SK-N-DZ (cell line): ENCODE measurements at regions not wholly inside any gene's neighbourhood (a gene's known extent, or its start where the extent isn't known, plus 50 kb on each side); places are given as distances from the start of the nearest gene placed in this dataset.

ENCODE experiments used
- DNase-seq: peaks from one replicate; pipeline ENCODE4 v3.0.0-alpha.2; 2015; ENCODE audit warnings: low spot score

DNA sequence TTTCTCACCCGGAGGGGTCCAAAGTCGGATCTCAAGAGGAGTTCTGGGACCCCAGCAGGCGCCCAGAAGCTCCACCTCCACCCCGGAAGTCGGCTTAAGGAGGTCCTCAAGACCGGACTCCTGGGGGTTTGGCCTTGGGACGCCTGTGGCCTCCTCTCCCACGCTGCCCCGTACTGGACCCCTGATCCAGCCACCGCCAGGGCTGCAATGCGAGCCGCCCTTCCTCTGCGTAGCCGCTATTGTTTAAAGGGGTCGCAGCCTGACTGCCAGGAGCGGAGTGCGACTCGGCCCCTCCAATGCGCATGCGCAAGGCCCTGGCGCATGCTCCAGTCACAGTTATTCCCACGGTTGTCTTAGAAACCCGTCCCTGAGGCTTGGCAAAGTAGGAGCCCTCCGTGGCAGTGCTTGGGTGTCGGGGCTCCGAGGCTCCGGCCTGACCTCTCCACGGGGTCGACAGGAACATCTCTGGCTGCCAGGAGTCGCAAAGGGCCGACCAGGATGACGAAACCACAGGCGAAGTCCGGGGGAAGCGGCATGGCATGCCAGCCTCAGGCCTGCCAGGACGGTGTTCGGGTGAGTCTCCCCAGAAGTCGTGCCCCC, 719.0 kb downstream of the KCNJ18 start:
- no peak for DNase-seq

DNA sequence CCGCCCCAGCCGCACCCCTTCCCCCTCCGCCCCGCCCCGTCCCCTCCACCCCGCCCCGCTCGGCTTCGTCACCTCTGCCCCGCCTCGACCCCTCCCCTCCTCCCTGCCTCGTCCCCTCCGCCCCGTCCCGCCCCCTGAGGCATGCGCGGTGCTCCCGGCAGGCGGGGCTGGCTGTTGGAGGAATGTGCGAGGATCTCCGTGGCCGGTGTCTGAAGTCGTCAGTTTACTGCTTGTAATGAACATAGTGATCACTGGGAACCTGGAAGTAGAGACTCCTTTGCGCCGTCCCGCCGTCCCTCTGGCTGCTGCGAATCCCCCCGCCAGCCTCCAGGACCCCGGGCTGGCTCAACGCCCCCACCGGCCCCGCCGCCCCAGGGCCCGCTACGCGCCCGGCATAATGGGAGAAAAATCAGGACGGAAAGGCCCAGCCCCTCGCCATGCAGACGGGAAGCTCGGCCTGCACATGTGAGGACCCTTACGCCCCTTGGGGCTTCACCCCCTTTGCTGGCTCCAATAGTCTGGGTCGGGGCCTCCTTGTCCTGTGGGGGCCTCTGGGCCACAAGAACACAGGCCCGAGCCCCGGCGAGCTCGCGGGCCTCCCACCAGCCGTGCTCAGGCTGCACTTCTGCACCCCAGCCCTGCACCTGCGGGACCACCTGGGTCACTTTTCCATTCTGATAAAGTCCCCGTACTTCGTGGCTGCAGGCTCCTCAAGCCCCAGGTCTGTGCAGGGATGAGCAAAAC, 743.1 kb downstream of the KCNJ18 start:
- no peak for DNase-seq

GRCh38 chr17:22441776-22442175, 749.5 kb downstream of the KCNJ18 start:
- no peak for DNase-seq

- DNase-seq = no peak
Measured at GRCh38 chr17:22443061-22443460, 750.7 kb downstream of the KCNJ18 start.

DNA sequence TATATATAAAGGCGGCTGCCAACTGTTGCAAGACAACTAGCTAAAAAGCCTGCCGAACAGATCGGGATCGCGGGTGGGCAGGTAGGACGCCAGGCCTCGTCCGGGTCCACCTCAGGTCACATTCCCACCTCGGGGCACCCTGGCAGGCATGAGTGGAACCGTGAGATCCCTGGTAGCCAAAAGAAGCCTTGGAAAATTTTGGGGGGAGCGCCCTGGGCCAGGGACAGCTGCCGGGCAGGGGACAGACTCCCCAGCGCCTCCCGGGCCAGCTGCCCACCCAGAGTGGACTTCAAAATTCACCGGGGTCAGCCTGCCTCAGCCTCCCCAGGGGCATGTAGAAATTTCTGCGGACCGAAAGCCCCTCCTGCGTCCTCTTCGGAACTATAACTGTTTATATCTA, 760.9 kb downstream of the KCNJ18 start:
- DNase-seq = no peak

DNA sequence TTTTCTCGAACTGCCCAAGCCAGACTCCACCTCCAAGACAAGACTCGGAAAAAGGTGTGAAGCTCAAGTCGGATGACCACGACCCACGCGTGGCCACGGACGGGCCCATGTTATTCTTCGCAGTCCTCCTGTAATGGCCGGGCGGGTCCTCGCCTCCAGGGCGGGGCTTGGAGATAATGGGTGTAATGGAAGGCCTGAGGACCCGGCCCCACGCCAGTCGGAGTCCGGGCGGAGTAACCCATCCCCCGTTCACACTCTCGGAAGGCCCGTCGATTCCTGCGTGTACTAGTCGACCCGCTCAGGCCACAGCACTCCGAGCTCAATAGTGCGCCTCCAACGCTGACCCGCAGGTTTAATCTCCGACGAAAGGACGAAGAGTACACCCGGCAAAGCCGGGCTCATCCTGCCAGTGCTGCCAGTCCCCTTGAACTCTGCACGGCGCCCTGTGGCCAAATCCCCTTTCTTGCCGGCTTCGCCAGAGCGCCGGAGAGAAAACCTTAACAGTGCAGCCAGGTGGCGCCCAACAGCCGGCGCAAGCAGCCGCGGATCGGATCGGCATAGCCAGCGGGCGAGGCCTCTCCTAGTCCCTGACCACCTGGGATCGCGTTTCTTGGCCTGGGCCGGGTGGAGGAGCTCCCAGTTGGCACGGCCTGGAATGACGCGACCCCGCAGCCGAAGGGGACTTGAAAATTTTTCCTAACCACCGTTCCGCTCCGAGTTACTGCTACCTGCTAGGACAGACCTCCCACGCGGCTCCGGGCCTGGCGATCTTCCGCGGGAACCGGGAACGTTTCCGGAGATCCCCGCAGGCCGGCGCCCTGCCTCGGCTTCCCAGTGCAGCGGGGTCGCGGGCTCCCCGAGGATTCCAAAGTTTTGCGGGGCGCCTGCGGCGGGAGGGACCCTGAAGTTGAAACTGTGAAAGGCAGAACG, 762.0 kb downstream of the KCNJ18 start:
- no peak for DNase-seq

- no peak for DNase-seq
Measured at GRCh38 chr17:22459331-22459952, 767.1 kb downstream of the KCNJ18 start.

DNA sequence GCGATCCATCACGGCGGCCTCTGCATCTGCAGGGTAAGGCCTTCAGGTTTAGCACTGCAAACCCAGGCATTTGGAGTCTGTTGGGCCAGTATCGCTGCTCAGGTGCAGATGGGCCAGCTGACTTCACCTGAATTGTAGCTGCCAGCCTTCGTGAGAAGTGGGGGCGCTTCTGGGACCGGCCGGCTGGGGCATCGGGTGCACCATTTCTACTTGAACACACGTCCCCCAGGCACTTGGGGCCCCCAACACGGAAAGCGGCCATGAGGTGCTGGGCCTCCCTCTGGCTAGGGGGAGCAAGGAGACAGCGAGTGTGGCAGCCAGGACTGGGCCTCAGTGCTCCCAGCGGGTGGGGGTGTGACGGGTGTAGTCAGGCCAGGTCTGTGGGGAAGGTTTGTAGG, 767.6 kb downstream of the KCNJ18 start:
- no peak for DNase-seq

- DNase-seq = no peak
Measured at GRCh38 chr17:22460461-22461063, 768.2 kb downstream of the KCNJ18 start.

DNA sequence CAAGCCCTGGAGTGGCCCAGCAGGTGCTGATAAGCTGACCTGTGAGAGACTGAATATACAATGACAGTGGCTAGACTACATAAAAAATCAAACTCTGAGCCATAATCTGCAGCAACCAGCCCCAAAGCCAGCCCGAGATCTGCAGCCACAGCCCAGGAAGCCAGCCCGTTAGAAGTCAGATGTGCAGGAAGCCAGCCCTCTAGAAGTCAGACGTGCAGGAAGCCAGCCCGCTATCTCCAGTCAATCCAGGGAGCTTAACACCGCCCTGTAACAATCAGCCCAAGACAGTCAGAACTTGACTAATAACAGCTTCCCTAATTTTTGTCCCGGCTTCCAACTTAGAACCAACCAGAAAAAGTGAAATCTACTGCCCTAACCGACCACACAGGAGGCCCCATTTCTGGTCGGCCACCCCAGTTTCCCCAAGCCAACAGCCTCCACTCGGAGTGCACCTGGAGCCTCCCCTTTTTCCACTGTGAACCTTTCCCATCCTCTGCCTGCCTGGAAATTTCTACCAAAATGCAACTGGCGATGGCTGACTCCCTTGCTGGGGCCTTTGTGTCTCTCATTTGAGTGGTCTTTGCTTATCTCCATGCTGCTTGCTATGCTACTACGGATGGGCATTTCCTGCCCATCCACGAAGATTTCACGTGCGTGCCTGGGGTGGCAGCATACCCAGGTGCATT, 769.3 kb downstream of the KCNJ18 start:
- DNase-seq = no peak

- no peak for DNase-seq
Measured at GRCh38 chr17:22462461-22462860, 770.1 kb downstream of the KCNJ18 start.

- no peak for DNase-seq
Measured at GRCh38 chr17:22463110-22463850, 771.0 kb downstream of the KCNJ18 start.

GRCh38 chr17:22464041-22464440, 771.7 kb downstream of the KCNJ18 start:
- no peak for DNase-seq

DNA sequence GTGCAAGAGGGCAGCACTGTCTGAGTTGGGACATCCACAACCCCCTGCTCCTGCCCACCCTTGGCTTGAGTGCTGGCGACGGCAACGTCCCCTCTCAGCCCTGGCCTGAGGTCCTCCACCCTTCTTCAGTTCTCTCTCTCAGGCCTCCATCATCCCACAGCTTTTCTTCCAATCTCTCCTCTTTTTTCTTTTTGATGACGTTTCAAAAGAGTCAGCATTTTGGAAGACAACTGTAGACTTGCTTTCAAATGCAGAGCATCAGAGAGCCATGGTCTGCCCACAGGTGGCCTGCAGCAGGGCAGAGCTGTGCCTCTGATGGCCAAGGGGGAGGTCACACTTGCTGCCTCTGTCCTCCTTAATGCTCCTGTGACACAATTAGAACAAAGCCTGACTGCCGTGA, 775.4 kb downstream of the KCNJ18 start:
- DNase-seq = no peak

DNA sequence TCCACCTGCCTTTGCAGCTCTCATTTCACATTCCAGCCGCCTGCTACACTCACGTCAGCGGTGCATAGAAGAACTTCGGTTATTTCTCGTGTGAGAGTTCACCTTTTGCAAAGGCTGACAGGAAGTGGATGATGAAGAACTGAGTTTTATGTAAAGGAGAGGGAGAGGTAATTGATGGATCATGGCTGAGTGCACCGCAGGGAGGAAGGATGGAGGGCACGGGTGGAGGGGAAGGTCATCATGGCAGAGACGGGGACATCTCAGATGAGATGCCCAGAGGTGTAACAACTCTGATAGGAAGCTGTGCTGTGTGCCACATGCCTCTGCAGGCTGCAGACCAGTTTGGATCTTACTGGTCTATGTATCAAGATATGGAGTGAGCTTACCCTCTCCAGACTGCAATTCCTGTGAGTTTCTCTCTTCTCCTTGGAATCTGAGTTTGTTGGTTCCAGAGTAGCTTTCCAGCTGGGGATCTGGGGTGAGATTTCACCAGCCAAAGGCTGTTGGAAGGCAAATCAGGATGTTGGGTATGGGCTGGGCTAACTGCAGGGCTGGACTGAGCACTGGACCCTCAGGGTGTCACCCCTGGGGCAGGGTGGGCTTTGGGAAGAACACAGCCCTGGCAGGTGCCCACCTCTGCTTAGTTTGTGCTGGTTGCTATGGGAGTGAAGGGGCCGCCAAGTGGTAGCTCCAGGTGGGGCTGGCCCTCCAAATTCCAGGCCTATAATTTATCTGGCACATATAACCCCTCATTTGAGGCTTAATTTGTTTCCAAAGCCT, 777.0 kb downstream of the KCNJ18 start:
- DNase-seq = no peak

GRCh38 chr17:22469941-22470340, 777.6 kb downstream of the KCNJ18 start:
- DNase-seq = no peak

GRCh38 chr17:22470411-22471175, 778.3 kb downstream of the KCNJ18 start:
- no peak for DNase-seq

GRCh38 chr17:22484826-22485225, 792.5 kb downstream of the KCNJ18 start:
- no peak for DNase-seq

DNA sequence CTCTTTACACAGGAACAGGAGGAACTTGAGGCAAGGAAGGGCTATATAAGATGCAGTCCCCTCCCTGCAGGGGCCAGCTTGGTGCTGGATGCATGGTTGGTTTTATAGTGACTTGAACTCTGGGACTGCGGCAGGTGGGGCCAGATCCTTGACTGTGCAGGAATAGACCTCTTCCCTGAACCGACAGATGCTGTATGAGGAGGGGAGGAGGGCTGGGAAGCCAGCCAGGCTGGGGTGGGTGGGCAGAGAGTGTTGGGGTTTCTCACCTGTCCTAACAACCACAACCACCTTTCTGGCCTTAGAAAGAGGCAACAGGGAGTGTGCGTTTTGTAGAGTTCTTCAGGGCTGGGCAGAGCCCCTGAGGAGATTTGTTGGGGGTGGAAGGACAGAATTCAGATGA, 798.1 kb downstream of the KCNJ18 start:
- DNase-seq = no peak
